OCI-M1 (cell line): ENCODE measurements at regions not wholly inside any gene's neighbourhood (a gene's known extent, or its start where the extent isn't known, plus 50 kb on each side); places are given as distances from the start of the nearest gene placed in this dataset.
A peak's percentile ranks its signal among the peaks of the same experiment; 100 is the strongest.

ENCODE experiments used
- DNase-seq: peaks from one replicate; lab custom pipeline; 2025; lab: John Stamatoyannopoulos, UW

GRCh38 chr1:98382986-98383740, 278.4 kb upstream of the SNX7 start:
- no peak for DNase-seq

- no peak for DNase-seq
Observed at GRCh38 chr1:98382586-98382985, 278.9 kb upstream of the SNX7 start.

GRCh38 chr1:98374098-98374497, 287.4 kb upstream of the SNX7 start:
- no peak for DNase-seq

- peak; percentile 36 for DNase-seq
Observed at GRCh38 chr1:98373056-98373455, 288.5 kb upstream of the SNX7 start.

- DNase-seq: no peak
Observed at GRCh38 chr1:98371764-98372163, 289.8 kb upstream of the SNX7 start.

DNA sequence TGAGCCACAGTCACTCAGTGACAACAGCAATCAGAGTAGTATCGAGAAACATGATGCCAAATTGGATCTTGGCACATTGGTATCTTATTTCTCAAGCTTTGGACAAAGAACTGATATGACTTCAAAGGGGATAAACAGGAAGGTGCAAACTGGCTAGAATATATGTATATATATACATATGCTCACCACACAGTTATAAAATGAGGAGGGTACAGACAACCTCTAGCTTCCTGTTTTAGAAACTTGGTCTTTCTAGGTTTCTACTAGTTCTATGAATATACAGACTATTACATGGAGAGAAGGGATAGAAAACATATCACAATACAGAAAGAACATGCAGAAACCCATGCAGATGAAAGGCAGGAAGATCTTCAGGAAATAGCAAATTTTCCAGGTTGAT, 292.1 kb upstream of the SNX7 start:
- DNase-seq: no peak

DNA sequence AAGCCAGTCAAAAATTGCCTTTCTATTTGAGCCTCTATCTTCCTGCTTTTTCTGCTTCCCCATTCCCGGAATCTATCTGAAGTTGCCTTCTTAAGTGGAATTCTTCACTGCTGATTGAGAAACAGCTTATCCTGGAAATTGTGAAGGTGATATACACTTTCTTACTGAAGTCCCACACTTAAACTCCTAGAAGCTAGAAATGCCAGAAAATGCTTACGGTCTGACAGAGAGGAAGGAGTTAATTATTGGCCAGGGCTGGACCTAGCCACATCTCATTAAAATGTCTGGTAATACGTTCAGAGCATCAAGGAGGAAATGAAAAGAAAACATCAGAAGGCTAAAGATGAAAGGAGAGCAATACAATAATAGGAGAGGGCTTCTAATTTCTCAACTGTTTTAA, 292.5 kb upstream of the SNX7 start:
- no peak for DNase-seq

DNA sequence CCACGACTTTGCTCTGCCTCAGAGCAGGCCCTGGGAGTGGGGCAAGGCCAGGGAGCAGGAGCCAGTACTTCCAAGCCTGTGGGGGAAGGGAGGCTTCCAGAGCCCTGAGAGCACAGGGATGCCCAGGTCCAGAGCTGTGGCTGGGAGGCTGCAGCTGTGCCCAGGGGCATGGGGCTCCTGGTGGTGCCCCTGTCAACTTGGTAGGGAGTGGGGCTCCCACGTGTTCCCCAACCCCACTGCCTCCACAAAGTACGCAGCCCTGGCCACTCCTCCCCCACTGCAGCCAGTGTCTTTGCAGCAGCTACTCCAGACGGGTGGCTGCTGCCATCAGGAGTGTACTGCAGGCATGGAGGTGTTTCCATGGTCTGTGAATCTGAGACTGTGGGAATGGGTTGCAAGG, 294.1 kb upstream of the SNX7 start:
- DNase-seq: no peak

GRCh38 chr1:98366343-98366742, 295.2 kb upstream of the SNX7 start:
- DNase-seq: no peak

DNA sequence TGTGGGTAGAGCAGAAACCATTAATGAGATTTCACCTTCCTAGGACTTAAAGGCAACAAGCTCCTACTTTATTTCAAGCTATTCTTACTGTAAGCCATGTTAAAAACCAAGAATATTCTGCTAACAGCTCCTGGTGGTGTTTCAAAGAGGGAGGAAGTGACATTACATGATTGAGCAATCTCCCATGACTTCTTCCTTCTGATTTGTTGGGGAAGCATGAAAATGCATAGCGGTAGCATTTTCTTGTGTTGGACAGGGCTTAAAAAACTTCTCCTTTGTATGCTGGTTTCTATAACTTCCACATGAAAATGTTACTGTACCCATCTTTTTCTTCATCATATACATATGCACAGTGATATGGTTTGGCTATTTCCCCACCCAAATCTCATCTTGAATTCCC, 297.0 kb upstream of the SNX7 start:
- DNase-seq: no peak

- DNase-seq: no peak
Observed at GRCh38 chr1:98360864-98361263, 300.7 kb upstream of the SNX7 start.

GRCh38 chr1:98355656-98356383, 305.7 kb upstream of the SNX7 start:
- DNase-seq: no peak

GRCh38 chr1:98352378-98352777, 309.1 kb upstream of the SNX7 start:
- DNase-seq: no peak

DNA sequence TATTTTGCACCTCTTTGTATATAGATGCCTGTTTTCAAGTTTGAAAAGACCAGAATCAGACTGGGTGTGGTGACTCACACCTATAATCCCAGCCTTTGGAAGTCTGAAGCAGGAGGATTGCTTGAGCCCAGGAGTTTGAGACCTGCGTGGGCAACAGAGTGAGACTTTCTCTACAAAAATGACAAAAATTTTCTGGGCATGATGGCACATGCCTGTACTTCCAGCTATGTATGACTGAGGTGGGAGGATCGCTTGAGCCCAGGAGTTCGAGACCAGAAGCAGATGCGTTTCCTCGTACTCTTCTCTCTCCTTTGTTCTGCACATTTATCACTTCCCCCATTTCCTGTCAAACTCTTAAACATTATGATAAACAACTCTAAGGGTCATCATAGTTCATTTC, 310.0 kb upstream of the SNX7 start:
- no peak for DNase-seq

DNA sequence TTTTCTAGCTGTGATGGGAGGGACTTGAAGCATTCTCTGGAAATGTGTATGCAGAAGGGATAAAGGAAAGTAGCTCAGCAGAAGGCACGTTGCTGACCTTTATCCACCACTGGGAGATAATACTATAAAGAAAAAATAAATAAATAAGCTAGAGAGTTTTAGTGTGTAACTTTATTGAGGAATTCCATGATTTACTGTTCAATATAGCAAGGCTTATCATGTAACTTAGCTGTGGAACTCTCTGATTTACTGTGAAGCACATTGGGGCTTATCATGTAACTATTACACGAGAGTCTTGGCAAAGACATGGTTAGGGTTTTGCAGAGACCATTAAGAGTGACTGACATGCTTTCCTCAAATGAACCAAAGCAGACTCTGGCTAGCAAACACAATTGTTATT, 316.1 kb upstream of the SNX7 start:
- DNase-seq: no peak

DNA sequence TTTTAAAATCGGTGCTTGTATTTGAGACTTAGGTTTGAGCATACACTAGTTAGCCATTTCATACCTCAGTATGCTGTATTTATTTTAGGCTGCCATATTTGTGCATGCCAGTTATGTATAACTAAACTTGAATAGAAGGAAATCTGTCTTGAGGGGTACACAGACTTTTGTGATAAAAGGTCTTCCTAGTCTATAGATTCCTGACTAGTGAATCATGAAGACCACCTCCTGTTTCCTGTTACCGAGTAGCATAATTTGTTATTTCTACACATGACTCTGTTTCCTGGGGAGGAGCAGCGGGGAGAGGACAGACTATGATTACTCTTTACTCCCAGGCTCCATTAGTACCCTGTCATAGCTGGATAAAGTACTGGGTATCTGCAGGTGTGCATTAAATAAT, 316.8 kb upstream of the SNX7 start:
- DNase-seq: no peak

GRCh38 chr1:98342566-98342965, 319.0 kb upstream of the SNX7 start:
- no peak for DNase-seq

- no peak for DNase-seq
Observed at GRCh38 chr1:98340511-98340910, 321.0 kb upstream of the SNX7 start.

DNA sequence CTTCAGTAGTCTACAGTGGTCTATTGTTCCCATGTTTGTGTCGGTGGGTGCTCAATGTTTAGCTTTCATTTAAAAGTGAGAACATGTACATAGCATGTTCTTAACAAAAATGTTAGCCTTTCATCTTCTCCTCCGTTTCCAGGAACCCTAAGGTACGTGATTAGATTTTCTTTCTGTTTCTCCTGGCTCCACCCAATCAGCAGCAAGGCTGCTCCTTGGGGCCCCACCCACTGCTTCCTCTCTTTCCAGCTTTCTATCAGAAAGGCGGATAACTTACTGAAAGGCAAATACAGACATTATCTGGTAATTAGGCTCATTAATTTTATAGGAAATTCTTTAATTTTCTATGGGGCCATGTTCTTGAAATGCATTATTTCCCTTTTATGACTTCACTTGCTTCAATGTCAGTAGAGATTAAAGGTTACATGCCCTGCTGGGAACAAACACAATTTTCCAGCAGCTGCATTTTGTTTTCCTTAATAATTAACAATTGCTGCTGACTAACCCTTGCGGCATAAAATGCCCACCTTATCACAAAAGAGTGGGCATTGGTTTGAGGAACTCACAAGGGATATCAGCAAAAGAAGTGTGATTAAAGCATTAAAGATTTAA, 324.9 kb upstream of the SNX7 start:
- DNase-seq: peak; percentile 9

GRCh38 chr1:98333936-98334335, 327.6 kb upstream of the SNX7 start:
- no peak for DNase-seq

DNA sequence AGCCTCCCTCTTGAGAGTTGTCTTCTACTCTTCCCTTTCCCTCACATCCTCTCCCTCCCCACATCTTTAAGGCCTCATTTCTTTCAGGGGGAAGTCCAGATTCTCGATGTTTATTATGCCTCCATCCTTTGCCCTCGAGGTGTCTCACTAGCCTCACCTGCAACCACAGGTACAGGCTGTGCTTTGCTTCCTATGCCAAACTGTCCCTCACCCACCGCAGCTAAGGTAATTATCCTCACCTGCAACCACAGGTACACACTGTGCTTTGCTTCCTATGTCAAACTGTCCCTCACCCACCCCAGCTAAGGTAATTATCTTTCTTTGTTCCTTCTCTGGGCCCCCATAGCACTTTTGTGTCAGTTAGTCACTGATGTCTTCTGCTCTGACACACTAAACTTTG, 328.1 kb upstream of the SNX7 start:
- no peak for DNase-seq

DNA sequence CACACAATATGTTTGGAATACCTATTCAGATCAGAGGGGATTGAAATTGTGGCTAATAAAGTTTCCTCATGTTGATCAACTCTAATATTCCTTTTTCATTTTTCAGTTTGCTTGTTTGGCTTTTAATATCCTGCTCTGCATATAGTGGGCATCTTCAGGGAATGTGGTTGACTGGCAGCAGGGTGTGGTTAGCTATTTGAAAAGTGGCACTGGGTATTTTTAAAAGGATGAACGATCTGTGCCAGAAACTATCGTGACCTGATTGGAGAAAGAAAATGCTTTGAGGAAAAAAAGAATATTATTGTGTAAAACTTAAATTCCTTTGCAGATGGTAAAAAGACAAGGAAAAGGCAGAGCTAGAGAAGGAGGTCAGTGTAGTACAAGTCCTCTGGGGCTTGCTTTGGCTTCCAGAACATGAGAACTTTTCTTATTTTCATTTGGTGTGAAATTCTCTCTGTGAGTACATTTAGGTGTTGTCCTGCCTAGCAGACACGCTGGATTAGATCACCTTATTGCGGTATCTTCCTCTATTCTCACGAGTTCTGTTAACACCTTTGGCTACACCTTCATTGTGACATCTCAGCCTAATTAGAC, 329.7 kb upstream of the SNX7 start:
- no peak for DNase-seq

DNA sequence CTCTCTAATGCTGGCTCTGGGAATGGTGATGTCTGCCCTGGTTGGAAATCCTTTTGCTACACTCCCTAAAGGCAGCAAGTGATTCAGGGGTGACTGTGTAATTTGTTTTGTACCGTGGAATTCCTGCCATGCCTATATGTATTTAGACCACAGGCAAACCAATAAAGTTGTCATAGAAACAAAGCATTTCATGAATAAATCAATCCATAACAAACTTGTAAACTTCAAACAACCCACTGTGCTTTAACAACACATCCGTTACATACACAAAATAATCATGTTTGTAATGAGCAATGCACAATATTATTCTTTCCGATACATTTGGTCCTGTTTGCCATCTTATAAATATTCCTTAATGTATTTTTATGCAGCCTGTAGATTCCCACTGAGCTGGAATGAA, 330.3 kb upstream of the SNX7 start:
- no peak for DNase-seq
